Left colon (tissue), 2 donors: ENCODE measurements at regions not wholly inside any gene's neighbourhood (a gene's known extent, or its start where the extent isn't known, plus 50 kb on each side); places are given as distances from the start of the nearest gene placed in this dataset.

Experiments
- ATAC-seq: fragments of 200-7000 bp; cut with Tn5 transposase; one replicate; pipeline ENCODE4 v1.9.1; 2020; ENCODE audit warnings: mild to moderate bottlenecking, moderate library complexity
- DNase-seq, 2 donors: peaks; one replicate each; pipeline ENCODE4 v3.0.0-alpha.2; 2020
- intact Hi-C, 2 donors: fragments of 100-400 bp; cut with DNase I in 1 of 2; cut with micrococcal nuclease in 1 of 2; formaldehyde crosslinking; loops; one replicate each; pipeline versions ENCODE4 v1.11.2 to v1.14.0; 2022; cut with DNase I, micrococcal nuclease
- donor health status: DM: no; HTN: no; CAD: no.
- donor health status: DM: yes; HTN: yes; CAD: no.

DNA sequence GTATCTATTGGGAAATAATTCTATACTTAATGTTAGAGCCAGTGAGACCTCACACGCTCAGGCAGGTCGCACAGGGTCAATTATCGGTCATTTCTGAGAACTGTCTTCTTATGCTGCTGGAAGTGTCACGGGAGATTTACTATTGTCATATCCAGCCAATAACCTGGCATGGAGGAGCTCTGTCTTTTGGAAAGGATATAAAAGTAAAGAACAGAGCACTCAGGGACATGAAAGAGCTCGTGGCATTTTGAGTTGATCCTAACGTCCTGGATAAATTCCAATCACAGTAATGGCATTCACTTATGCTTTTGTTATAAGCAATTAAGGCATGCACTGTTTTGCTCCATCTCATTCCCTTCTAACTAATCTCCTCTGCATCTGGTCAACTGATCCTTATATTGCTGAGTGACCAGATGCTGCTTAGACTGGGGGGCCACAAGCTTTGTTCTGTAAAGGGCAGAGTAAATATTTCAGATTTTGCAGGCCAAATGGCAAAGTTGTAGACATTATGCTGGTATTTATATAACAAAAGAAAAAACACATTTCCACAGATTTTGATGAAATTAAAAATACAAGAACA is 453.5 kb upstream of the SMIM21 start:
- DNase-seq (no peak), ATAC-seq (no peak)
- intact Hi-C loops: no loop called here

DNA sequence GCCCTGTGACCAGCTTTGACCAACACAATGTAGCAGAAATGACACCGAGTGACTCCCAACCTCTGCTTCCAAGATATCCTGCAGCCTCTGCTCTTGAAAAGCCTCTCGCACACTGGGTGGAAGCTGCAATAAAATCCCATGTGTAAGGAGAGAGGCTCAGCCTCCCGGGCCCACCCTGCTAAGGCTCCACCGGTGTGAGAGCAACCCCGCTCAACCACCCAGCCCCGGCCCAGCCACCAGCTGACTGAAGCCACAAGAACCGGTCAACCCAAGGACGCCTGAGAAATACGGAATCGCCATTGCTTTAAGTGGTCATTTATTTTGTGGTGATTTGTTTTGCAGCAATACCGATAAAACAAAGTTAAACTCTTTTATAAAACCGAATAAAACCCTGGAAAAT is 452.8 kb upstream of the SMIM21 start:
- DNase-seq (no peak), ATAC-seq (no peak)
- intact Hi-C loops: no loop called here

GRCh38 chr18:75879196-75879595 is 451.7 kb upstream of the SMIM21 start:
- intact Hi-C loops: no loop called here
- DNase-seq (no peak), ATAC-seq (no peak)

DNA sequence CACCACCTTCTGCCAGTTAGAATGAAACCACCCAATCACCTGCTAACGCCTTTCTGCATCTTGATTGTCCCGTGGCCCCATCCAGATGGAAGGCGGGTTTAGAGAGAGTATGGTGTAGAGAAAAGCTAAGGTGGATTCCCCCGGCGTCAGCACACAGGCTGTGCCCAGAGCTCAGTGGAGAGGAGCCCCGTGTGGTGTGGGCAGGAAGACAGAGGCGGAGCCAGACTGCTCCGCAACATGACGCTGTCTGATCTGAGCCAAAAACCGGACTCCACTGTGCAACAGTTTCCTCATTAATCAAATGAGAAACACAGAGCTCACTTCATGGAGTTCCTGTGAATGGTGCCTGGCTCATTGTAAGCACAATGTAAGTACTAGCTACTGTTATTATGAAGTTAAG is 448.1 kb upstream of the SMIM21 start:
- DNase-seq (peak in 1 of 2 donors; percentile 35), ATAC-seq (no peak)
- intact Hi-C loops: no loop called here

DNA sequence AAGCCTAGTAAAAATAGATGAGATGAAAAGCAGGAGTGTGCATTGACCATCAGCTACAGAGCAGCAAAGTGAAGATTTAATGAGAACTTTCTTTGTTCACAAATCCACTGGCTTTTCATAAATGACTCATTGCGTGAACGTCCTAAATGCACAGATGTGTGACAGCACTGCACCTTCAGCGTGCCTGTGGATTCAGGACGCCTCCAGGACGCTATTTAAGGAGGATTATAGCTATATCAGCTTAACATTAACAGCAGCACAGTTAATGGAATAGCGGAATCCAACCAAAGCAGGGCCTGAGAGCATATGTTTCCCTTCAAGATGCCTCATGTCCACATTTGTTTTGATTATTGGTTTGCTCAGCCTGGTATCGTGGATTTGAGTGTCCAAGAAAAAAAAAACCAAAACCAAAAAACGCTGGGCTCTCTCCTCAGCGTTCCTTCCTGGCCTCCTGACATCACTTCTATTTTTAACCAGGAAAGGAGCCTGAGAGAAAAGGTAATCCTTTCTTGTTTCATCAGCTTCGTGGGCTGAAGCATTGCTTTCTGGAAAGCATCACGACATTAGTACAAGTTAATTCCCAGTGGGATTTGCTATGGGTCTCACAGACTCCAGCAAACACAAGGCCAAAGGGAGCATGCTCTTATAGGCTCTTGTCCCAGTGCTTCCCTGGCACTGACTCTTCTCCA is 447.0 kb upstream of the SMIM21 start:
- DNase-seq (no peak), ATAC-seq (no peak)
- intact Hi-C loops: no loop called here

GRCh38 chr18:75871596-75871995 is 444.1 kb upstream of the SMIM21 start:
- intact Hi-C loops: no loop called here
- DNase-seq: no peak
- no peak for ATAC-seq

DNA sequence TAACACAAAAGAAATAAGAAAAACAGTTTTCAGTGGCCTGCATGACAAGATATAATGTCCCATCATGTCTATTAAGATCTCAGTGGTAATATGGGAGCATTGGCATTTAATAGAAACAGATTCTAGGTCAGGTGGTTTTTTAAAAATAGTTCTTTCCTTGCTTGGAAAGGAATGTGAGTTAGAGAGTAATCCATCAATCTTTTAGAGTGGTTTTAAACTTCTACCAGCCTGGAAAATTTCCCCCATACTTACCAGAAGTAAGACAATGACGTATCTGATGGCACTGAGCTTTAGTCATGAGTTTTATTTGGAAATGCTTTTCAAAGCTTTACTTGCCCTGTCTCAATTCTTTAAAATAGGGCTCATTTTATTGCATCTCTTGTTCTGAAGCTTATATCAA is 441.7 kb upstream of the SMIM21 start:
- intact Hi-C loops: no loop called here
- no peak for DNase-seq
- ATAC-seq: no peak

DNA sequence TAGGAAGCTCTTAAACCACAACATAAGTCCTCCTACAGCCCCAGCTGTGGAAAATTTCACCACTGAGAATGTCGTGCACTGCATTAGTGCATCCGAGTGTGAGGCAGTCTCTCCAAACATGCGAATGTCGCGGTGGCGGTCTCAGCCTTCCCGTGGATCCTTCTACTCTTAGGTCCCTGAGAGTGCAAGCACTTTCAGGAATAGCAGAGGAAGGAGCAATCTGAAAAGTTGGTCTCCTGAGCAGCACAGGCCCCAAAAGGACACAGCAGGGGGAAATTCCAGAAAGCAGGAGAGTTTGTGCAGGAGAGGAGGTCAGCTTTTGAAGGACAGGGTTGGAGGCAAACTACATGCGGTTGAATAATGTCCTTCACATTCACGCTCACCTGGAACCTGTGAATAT is 440.5 kb upstream of the SMIM21 start:
- intact Hi-C loops: no loop called here
- ATAC-seq: no peak
- DNase-seq: no peak

GRCh38 chr18:75865639-75866038 is 438.1 kb upstream of the SMIM21 start:
- no peak for ATAC-seq
- no peak for DNase-seq
- intact Hi-C loops: no loop called here

- no peak for DNase-seq
- ATAC-seq: no peak
- intact Hi-C loops: no loop called here
Measured at GRCh38 chr18:75864816-75865215, 437.3 kb upstream of the SMIM21 start.

- intact Hi-C loops: no loop called here
- DNase-seq: no peak
- ATAC-seq: no peak
Measured at GRCh38 chr18:75863696-75864095, 436.2 kb upstream of the SMIM21 start.

DNA sequence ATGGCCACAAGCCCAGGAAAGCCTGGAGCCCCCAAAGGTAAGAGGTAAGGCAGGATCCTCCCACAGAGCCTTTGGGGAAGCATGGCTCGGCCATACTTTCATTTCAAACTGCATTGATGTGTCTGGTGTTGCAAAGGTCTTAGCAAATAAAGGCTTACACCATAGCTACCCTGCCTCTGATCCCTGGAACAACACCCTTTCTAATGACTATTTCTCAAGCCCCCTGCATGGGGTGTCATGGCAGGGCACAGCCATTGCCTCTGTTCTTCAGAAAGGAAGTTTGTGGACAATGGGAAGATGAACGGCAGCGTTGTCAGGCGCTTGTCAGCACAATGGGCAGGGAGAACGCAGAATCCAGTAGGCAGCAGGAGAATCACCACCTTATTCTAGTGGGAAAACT is 435.0 kb upstream of the SMIM21 start:
- DNase-seq (no peak), ATAC-seq (no peak)
- intact Hi-C loops: no loop called here

DNA sequence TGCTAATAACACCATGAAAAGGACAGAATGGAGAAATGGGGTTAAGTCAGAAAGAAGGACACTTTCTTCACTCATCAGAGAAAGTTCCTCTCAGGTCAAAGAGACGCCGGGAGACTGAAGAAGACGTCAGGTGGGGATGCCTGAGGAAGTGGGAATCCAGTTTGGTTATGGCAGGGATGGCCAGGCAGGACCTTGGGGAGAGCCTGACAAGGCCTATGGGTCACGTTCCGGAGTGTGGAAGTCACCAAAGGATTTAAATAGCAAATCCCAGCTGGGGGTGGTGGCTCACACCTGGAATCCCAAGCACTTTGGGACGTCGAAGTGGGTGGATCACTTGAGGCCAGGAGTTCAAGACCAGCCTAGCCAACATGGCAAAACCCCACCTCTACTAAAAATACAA is 432.7 kb upstream of the SMIM21 start:
- intact Hi-C loops: no loop called here
- DNase-seq: no peak
- no peak for ATAC-seq

DNA sequence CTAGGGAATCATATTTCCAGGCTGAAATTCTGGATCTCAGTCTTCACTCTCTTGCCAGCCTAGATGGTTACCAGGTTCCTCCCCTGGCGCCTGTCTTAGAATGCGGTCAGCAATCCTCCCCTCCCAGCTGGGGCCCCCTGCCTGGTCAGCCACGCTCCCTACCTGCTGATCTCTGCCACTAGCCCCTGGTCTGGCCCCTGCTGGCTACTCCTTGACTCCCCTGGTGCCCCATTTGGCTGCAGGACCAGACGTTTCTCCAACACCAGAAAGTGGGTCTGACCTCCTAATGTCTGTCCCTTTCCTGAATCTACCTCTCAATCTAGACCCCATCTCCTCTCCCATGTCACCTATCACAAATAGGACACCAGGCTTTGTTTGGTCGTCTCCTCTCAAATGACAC is 432.0 kb upstream of the SMIM21 start:
- ATAC-seq (no peak), DNase-seq (no peak)
- intact Hi-C loops: no loop called here

DNA sequence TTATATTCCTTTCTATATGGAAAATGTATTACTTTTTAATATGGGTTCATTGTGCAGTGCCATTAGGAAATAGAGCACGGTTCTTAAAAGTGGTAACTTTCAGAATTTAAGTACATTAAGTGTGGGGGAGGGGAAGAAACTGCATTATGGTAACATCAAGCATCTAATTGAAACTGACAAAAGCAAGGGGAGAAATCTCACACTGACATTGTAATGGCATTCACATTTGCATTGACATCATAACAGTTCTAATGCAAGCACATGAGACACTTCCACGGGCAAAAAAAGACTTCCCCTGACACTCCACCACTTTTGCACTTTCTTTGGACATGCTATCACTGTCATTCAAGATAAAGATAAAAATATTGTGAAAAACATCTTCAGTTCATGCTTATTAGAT is 431.3 kb upstream of the SMIM21 start:
- intact Hi-C loops: no loop called here
- no peak for ATAC-seq
- no peak for DNase-seq

DNA sequence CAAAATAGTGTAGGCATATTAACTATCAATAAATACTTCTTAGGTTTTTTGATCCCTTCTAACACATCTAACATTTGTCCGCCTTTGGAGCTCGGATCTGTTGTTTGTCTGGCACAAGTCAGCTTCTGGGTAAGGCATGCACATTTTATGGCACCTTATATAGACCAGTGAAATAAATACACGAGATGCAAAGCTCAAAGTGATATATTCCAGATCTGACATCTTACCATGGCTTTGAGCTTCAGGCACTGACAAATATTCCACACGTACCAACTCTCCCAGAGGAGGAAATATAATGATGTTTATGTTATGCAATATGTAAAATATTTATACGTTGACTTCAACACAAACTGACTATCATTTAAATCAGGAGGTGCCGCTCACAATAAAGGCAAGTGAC is 430.1 kb upstream of the SMIM21 start:
- ATAC-seq (no peak), DNase-seq (no peak)
- intact Hi-C loops: no loop called here

DNA sequence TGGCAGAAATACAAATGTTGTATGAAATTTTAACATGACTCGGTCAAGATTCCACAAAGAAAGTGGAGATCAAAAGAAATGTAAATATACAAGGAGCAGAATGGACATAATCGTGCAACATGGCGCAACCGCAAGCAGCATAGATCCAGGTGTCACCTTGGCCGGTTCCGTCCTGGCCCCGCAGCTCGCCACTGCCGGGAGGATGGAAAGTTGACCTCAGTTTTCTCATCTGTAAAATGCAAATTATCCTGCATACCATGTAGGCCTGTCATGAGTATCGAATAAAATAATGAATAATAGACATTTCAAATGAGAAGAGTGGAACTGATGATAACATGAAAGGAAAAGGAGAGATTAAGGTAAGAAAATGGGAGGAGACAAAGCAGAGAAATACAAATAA is 427.3 kb upstream of the SMIM21 start:
- ATAC-seq (no peak), DNase-seq (no peak)
- intact Hi-C loops: no loop called here

DNA sequence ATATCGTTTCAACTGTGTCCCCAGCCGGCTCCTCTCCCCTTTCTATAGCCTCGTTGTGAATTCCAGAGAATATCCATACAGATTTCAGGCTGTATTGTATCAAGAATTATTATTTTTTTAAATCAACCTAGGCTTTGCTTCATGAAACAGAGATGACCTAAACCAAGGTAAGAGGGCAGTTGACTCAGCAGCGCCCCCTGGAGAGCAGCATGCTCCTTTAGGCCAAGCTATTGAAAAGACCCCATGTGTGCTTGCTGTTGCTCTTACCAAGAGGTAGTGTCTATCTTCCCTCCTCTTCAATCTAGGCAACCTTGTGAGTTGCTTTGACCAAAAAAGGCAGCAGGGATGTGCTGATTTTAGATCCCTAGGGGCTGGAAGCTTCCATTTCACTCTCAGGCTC is 426.7 kb upstream of the SMIM21 start:
- DNase-seq: peak in 1 of 2 donors; percentile 34
- ATAC-seq: no peak
- intact Hi-C loops: no loop called here

- no peak for DNase-seq
- no peak for ATAC-seq
- intact Hi-C loops: no loop called here
Measured at GRCh38 chr18:75846321-75846720, 418.8 kb upstream of the SMIM21 start.

DNA sequence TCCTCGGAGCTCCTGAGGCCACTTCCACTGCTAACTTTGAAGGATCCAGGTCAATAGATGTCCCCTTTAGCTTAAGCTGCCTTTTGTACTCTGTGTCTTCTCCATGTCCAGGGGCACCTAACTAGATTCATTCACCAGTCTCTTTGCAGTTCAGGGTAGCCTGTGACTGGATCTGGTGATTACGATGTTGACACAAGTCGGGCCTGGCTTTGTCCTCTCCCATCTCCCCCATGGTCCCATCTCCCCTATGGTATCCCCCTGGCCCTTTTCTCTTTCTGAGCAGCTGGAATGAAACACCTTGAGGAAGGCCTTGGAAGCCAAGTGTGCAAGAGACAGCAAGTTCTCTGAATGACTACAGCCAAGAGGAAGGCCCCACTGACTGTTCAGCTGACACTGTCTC is 417.9 kb upstream of the SMIM21 start:
- intact Hi-C loops: no loop called here
- DNase-seq: no peak
- ATAC-seq: no peak

DNA sequence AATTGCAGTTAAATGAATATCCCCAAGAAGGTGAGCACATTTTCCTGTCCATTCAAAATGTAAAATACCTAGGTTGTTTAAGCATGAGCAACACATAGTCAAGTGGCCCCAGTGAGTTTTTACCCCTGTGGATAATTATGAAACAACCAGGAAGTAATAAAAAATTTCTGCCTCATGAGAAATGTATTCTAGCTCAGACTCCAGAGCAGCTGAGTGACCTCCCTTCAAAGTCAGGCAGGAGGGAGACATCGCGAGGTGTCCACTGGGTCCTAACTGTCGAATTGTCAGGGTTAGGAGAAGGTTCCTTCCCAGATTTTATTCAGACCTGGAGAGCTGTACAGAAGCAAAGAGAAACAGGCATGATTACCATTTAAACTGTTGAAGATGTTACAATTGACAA is 416.6 kb upstream of the SMIM21 start:
- no peak for DNase-seq
- peak; percentile 59 for ATAC-seq
- intact Hi-C loops: no loop called here
